GM13977 (cell line): ENCODE measurements at regions not wholly inside any gene's neighbourhood (a gene's known extent, or its start where the extent isn't known, plus 50 kb on each side); places are given as distances from the start of the nearest gene placed in this dataset.

ENCODE experiments used
- DNase-seq: peaks from one replicate; pipeline ENCODE4 v3.0.0; 2012; ENCODE audit warnings: low spot score
- CTCF ChIP-seq: IDR thresholded peaks from 2 replicates; pipeline ENCODE4 v1.5.1; 2012; ENCODE audit warnings: mild to moderate bottlenecking, control low read depth; ENCODE audit not compliant: insufficient read depth; ENCODE audit errors: extremely low read depth, missing control alignments
- in situ Hi-C: fragments of 300-500 bp; cut with MboI; formaldehyde crosslinking; loops from one replicate; pipeline ENCODE4 v1.12.0; 2022; ENCODE audit warnings: low sequenced_read_pairs, low pct_unique_long_range_greater_than_20kb, mixed read lengths, inconsistent platforms; ENCODE audit not compliant: unreplicated experiment

GRCh38 chr5:116865651-116866050 is 291.0 kb upstream of the SEMA6A start:
- no peak for TF ChIP-seq CTCF
- no peak for DNase-seq
- in situ Hi-C loops: no loop called here

- TF ChIP-seq CTCF: no peak
- in situ Hi-C loops: no loop called here
Measured at GRCh38 chr5:116864838-116865190, 290.2 kb upstream of the SEMA6A start.

GRCh38 chr5:116864157-116864837 is 289.7 kb upstream of the SEMA6A start:
- DNase-seq: no peak
- in situ Hi-C loops: no loop called here
- TF ChIP-seq CTCF: no peak

More at GRCh38 chr5:116864838-116865190, 290.2 kb upstream of the SEMA6A start:
- no peak for DNase-seq

GRCh38 chr5:116862632-116863455 is 288.2 kb upstream of the SEMA6A start:
- in situ Hi-C loops: no loop called here
- no peak for DNase-seq

GRCh38 chr5:116861666-116862065 is 287.0 kb upstream of the SEMA6A start:
- DNase-seq: no peak
- in situ Hi-C loops: no loop called here
- TF ChIP-seq CTCF: no peak

More at GRCh38 chr5:116862632-116863455, 288.2 kb upstream of the SEMA6A start:
- TF ChIP-seq CTCF: no peak

- TF ChIP-seq CTCF: no peak
- DNase-seq: no peak
- in situ Hi-C loops: no loop called here
Measured at GRCh38 chr5:116861097-116861496, 286.5 kb upstream of the SEMA6A start.
